NOMO-1 (cell line): ENCODE measurements at regions not wholly inside any gene's neighbourhood (a gene's known extent, or its start where the extent isn't known, plus 50 kb on each side); places are given as distances from the start of the nearest gene placed in this dataset.
"Not testable (repeated sequence)": the region's sequence is repeated elsewhere in the genome, so short reads cannot be mapped to it uniquely, and the experiment has no call there.

Source experiments
- DNase-seq, 2 experiments: peaks; one replicate each; lab custom pipeline; 2025; ENCODE audit not compliant: unreplicated experiment in 2 of 2; lab: John Stamatoyannopoulos, UW

- DNase-seq, result no peak
Measured at GRCh38 chr5:20370061-20370460, 382.1 kb upstream of the CDH18 start.

DNA sequence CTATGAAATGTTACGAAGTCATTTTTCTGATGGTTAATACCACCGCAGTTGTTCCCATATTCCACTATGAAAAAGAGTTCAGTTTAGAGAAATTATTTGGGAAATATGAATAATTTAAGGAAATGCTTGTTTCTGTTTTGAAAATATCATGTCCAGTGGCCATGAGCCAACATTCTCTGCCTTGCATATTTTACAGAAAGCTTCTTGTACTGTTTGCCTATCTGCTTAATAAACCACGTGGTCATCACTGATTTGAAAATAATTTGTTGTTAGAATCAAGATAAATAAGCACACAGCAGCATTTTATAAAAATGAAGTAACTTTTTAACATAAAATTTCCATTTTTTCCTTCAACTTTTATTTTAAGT is 381.5 kb upstream of the CDH18 start:
- no peak for DNase-seq

GRCh38 chr5:20368571-20369517 is 380.8 kb upstream of the CDH18 start:
- DNase-seq, result no peak

- no peak for DNase-seq
Measured at GRCh38 chr5:20367178-20367577, 379.2 kb upstream of the CDH18 start.

- no peak for DNase-seq
Measured at GRCh38 chr5:20360263-20360662, 372.3 kb upstream of the CDH18 start.

DNA sequence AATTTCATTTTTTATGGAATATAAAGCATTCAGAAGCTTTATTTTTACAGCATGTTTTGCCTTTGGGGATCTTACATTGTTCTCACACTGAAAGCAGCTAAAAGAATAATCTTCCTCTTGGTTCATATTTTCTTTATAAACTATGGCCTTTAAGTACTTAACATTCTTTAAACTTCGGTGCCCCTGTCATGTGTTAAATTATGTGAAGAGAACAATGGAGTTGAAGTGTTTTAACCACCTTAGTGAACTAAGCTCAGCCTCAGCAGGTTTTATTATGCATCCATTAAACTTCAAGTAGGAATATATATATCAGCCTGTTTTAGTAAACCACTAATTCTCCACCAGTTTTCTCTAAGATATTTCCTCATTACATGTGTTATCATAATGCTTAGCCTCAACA is 371.4 kb upstream of the CDH18 start:
- DNase-seq, result no peak

DNA sequence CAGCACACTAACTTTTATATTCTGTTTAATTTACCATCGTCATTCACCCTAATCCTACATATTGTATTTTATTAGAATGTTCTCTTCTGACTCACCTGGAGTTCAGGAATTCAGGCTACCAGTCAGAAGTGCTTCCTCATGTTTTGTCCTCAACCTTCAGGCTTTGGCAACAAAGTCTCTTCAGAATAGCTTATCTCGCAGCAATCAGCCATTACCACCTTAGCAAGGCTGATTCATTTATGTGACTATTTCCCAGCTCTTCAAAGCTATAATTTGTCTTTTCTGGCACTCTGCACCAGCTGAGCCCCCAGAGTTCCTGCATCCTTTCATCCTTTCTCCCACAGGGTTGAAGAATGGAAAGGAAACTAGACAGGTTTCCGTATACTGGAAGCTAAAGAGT is 365.5 kb upstream of the CDH18 start:
- DNase-seq, result no peak

DNA sequence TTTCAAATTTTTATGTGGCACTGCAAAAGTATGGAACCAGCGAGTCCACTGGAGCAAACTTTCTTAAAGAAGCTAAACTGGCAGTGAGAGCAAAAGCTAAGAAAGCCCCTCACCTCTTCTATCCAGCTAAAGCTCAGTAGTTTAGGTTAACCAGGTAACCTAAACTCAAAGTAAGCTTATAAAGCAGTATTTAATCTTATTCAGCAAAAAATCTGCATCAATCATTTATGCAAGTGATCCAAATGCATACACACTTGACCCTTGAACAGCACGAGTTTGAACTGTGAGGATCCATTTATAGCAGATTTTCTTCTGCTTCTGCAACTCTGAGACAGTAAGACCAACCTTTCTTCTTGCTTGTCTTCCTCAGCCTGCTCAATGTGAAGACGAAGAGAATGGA is 363.8 kb upstream of the CDH18 start:
- no peak for DNase-seq

DNA sequence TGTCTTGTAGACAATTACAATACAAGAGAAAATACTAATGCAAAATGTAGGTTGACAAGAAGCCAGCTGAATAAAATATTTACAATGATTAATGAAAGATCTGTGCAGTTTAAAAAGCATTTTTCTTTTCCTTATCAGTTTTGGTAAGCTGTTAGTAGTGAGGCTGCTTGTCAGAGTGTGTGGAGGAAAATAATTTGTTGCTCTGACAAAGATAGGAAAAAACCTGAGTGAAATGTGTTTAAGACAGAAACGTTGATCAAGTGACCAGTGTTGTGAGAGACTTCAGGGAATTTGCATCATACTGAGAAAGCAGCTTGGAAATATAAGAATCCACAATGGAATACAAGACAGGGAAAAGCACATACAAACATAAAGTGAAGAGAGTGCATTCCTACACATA is 360.3 kb upstream of the CDH18 start:
- no peak for DNase-seq

DNA sequence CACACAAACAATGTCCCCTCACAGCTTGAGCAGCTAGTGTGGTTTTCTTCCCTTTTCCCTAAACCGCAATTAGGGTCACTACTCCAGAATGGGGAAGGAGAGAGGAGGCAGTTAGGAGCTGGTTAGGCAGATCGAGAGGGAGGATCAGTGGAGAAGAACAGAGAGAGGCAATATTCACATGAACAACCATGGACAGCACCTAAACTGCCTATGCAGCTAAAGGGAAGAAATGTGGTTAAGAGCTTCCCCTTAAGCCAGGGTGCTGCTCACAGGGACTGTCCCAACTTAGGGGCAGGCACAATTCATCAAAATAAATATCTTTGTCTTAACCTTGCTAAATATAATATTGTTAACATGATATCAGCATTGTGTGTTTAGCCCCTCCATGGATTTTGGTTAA is 359.3 kb upstream of the CDH18 start:
- DNase-seq, result no peak

GRCh38 chr5:20340126-20340525 is 352.1 kb upstream of the CDH18 start:
- DNase-seq, result no peak

GRCh38 chr5:20335978-20336377 is 348.0 kb upstream of the CDH18 start:
- DNase-seq, result no peak

DNA sequence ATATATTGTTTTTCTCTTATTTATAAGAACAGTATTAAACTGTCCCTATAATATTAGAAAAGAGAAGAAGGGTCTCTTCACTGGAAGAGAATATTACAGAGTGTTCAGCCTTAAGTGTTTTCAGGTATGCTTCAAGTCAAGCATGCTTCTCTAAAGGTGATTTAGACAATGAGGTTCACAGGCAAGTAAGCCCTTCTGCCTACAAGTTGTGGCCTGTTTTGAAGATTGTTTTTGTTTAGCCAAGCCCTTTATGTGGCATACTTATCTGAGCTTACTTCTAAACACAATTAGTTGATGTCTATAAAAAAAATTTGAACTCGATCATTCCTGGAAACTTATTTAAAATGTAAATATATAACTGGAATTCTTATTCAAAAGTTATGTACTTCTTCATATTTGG is 343.8 kb upstream of the CDH18 start:
- DNase-seq, result no peak

GRCh38 chr5:20323323-20323722 is 335.3 kb upstream of the CDH18 start:
- DNase-seq, result no peak

DNA sequence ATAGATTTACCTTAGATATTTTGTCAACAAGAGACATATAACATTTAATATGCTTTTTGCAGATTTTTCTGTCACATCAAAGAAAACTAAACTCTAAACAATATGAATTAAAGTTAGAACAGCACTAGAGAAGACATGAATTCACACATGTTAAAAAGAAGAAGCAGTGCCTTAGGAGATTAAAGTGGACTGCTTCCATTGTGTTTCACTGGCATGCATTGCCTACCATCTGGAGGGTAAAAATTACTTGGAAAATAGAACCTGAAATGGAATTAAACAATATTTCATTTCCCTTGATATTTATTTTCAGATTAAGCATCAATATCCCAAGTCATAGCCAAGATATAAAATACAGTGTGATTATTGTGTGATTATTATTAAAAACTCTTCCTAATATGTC is 319.4 kb upstream of the CDH18 start:
- DNase-seq, result no peak

- DNase-seq, result no peak
Measured at GRCh38 chr5:20305463-20305862, 317.5 kb upstream of the CDH18 start.

GRCh38 chr5:20304570-20304969 is 316.6 kb upstream of the CDH18 start:
- not testable (repeated sequence) for DNase-seq

DNA sequence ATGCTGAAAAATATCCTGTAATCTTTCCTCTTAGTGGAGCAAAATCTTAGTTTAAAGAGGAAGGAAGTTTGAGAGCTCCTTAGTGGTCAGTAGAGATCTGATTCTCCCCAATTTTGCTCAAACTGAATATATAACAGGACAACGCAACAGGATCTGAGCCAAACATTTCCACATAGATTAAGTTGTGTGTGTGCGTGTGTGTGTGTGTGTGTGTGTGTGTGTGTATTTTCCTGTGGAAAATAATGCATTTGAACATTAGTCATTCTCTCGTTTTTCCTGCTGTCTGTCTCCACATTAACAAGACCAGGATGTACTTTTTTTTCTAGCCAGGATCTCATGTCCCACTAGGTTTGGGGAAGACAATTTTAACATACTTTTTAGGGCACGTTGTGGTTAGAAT is 312.1 kb upstream of the CDH18 start:
- DNase-seq, result no peak

DNA sequence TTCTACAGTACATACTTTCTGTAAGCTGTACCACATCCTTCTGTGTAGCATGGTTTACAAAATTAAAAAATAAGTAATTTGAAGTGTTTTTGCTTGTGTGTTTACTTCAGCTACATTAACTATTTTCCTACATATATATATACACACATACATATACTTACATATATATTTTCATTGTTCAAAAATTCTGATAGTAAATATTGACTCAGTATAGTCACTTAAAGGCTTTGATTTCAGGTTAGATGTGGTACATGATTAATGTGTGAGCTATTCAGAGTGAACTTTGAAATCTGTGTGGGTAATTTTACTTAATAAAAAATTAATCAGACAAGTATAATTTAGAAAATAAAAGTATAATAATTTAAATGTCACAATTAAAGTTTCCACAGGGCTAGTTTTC is 306.7 kb upstream of the CDH18 start:
- DNase-seq, result no peak

DNA sequence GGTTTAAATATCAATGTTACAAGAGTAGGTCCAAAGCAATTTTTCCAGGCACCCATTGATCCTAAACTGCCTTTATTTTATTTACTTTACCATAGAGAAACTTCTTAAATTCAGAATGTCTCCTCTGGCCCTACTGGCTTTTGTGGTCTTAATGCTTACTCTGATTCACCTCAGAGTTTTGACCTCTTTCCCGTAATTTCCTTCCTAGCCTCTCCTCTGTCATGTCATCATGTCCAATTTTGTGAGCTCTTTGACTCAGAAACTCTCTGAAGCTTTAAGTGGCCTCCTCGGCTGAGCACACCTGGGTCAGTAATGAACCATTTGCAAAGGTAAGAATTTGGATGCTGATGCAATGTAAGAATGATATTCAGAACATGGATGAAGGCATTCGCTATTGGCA is 303.8 kb upstream of the CDH18 start:
- DNase-seq, result no peak

GRCh38 chr5:20287640-20288039 is 299.6 kb upstream of the CDH18 start:
- DNase-seq, result no peak

GRCh38 chr5:20286512-20286911 is 298.5 kb upstream of the CDH18 start:
- DNase-seq, result no peak

DNA sequence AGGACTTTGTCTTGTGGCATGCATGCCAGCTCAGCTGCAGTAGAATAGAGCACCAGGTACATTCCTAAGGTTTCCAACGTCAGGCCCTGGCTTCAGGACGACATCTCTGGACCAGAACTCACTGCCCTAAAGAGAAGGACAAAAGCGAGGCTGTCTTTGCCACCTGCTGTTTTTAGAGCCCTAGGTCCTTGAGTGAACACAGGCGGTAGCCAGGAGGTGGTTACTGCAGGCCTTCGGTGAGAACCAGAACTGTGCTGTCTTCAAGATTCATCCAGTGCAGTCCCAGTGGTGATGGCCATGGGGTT is 288.9 kb upstream of the CDH18 start:
- no peak for DNase-seq
